ENCODE measurements at regions not wholly inside any gene's neighbourhood (a gene's known extent, or its start where the extent isn't known, plus 50 kb on each side); places are given as distances from the start of the nearest gene placed in this dataset.
"Not testable (repeated sequence)": the region's sequence is repeated elsewhere in the genome, so short reads cannot be mapped to it uniquely, and the experiment has no call there.

DNA sequence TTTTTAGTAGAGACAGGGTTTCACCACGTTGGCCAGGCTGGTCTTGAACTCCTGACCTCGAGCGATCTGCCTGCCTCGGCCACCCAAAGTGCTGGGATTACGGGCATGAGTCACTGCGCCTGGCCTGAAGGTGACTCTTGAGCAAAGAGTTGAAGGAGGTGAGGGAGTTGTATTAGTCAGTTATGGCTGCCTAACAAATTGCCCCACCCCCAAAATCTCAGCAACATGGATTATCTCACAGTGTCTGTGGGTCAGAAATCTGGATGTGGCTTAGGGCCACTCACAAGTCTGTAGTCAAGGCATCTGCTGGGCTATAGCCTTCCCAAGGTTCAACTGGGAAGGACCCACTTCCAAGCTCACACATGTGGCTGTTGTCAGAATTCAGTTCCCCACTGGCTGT lies 52.8 kb upstream of the ADGRE5 start:
- no peak for DNase-seq

DNA sequence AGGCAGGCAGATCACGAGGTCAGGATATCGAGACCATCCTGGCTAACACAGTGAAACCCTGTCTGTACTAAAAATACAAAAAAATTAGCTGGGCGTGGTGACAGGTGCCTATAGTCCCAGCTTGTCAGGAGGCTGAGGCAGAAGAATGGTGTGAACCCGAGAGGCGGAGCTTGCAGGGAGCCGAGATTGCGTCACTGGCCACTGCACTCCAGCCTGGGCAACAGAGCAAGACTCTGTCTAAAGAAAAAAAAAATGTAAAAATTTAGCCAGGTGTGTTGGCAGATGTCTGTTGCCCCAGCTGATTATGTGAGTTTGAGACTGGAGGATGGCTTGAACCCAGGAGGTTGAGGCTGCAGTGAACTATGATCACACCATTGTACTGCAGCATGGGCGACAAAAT lies 54.2 kb upstream of the ADGRE5 start:
- H3K27me3 Mint-ChIP-seq (ENCODE audit: low read depth); H3K4me3 Mint-ChIP-seq; DNase-seq; H3K9me3 Mint-ChIP-seq; H3K27ac Mint-ChIP-seq; H3K36me3 Mint-ChIP-seq (ENCODE audit: low read depth); H3K4me1 Mint-ChIP-seq (ENCODE audit: low read depth); intact Hi-C loops (cut with micrococcal nuclease): not testable (repeated sequence)
- CTCF ChIA-PET: interaction anchor here (0.5 to 0.6 kb wide), 2 partner anchors 28 to 56 kb away, joined by 3 read pairs; no protein-coding TSS in a partner anchor

More for the DNA sequence above, 52.8 kb upstream of the ADGRE5 start:
- no peak overlapping the region for H3K27ac Mint-ChIP-seq
- no peak overlapping the region for H3K4me3 Mint-ChIP-seq
- intact Hi-C loops (cut with micrococcal nuclease): no loop called here
- no peaks in the 10 kb centered on the region for H3K36me3 Mint-ChIP-seq (ENCODE audit: low read depth)
- H3K27me3 Mint-ChIP-seq (ENCODE audit: low read depth): no peaks in the 10 kb centered on the region
- CTCF ChIA-PET: no interaction called here
- no peaks in the 10 kb centered on the region for H3K9me3 Mint-ChIP-seq
- H3K4me1 Mint-ChIP-seq (ENCODE audit: low read depth): peaks cover 2% of the 10 kb centered on the region

DNA sequence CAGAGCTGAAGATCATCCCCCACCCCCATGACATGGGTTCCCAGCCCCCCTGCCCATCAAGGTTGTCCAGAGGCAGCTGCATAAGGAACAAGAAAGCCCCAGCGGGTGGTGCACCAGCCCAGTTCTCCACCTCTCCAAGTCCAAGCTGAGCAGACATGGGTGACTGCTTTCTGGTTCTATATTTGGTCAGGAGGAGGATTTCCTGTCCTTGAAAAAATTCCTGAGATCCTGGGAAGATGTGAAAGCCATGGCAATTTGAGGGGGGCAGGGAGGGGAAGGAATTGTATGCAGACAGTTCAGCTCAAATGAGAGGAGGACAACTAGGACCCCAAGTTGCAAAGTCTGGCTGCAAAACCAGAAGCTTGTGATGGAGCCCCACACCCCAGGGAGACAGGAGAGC lies 55.4 kb upstream of the ADGRE5 start:
- CTCF ChIA-PET: no interaction called here
- H3K27ac Mint-ChIP-seq: no peak overlapping the region
- no peaks in the 10 kb centered on the region for H3K27me3 Mint-ChIP-seq (ENCODE audit: low read depth)
- intact Hi-C loops (cut with micrococcal nuclease): no loop called here
- H3K4me3 Mint-ChIP-seq: no peak overlapping the region
- no peaks in the 10 kb centered on the region for H3K9me3 Mint-ChIP-seq
- H3K36me3 Mint-ChIP-seq (ENCODE audit: low read depth): no peaks in the 10 kb centered on the region
- H3K4me1 Mint-ChIP-seq (ENCODE audit: low read depth): no peaks in the 10 kb centered on the region
- DNase-seq: no peak

- DNase-seq: no peak
- Mint-ChIP-seq H3K36me3 (ENCODE audit: low read depth) (no peaks in the 10 kb centered on the region), H3K27me3 (ENCODE audit: low read depth) (no peaks in the 10 kb centered on the region), H3K4me3 (no peak overlapping the region), H3K9me3 (no peaks in the 10 kb centered on the region), H3K4me1 (ENCODE audit: low read depth) (no peaks in the 10 kb centered on the region), H3K27ac (no peak overlapping the region)
- intact Hi-C loops (cut with micrococcal nuclease): no loop called here
- CTCF ChIA-PET: interaction anchor here (1.3 kb wide), 1 partner anchor 107 kb away, joined by 3 read pairs; no protein-coding TSS in a partner anchor
Measured at GRCh38 chr19:14325134-14325533, 56.1 kb upstream of the ADGRE5 start.

- CTCF ChIA-PET: interaction anchor here (1.0 kb wide), 1 partner anchor 25 kb away, joined by 4 read pairs; no protein-coding TSS in a partner anchor
- Mint-ChIP-seq H3K27ac (no peak overlapping the region), H3K9me3 (no peaks in the 10 kb centered on the region), H3K27me3 (ENCODE audit: low read depth) (no peaks in the 10 kb centered on the region), H3K36me3 (ENCODE audit: low read depth) (no peaks in the 10 kb centered on the region), H3K4me3 (no peak overlapping the region), H3K4me1 (ENCODE audit: low read depth) (no peaks in the 10 kb centered on the region)
- intact Hi-C loops (cut with micrococcal nuclease): no loop called here
- no peak for DNase-seq
Measured at GRCh38 chr19:14322889-14323463, 58.3 kb upstream of the ADGRE5 start.

- Mint-ChIP-seq H3K27me3 (ENCODE audit: low read depth) (no peaks in the 10 kb centered on the region), H3K4me1 (ENCODE audit: low read depth) (no peaks in the 10 kb centered on the region), H3K4me3 (no peak overlapping the region), H3K27ac (no peak overlapping the region), H3K9me3 (no peaks in the 10 kb centered on the region), H3K36me3 (ENCODE audit: low read depth) (no peaks in the 10 kb centered on the region)
- CTCF ChIA-PET: interaction anchor here (0.6 to 1.5 kb wide), 3 partner anchors 35 to 183 kb away, joined by 3 read pairs; no protein-coding TSS in a partner anchor
- DNase-seq: no peak
- intact Hi-C loops (cut with micrococcal nuclease): no loop called here
Measured at GRCh38 chr19:14320253-14320652, 61.0 kb upstream of the ADGRE5 start.

- DNase-seq; intact Hi-C loops (cut with micrococcal nuclease); H3K4me3 Mint-ChIP-seq; H3K27me3 Mint-ChIP-seq (ENCODE audit: low read depth); H3K9me3 Mint-ChIP-seq; H3K4me1 Mint-ChIP-seq (ENCODE audit: low read depth); H3K27ac Mint-ChIP-seq; H3K36me3 Mint-ChIP-seq (ENCODE audit: low read depth): not testable (repeated sequence)
- CTCF ChIA-PET: interaction anchor here (0.6 to 1.5 kb wide), 2 partner anchors 35 to 183 kb away, joined by 3 read pairs; no protein-coding TSS in a partner anchor
Measured at GRCh38 chr19:14319720-14320119, 61.5 kb upstream of the ADGRE5 start.

GRCh38 chr19:14318873-14319272 lies 62.4 kb upstream of the ADGRE5 start:
- CTCF ChIA-PET: interaction anchor here (0.7 to 1.5 kb wide), 2 partner anchors 120 to 182 kb away, joined by 3 to 4 read pairs; no protein-coding TSS in a partner anchor
- intact Hi-C loops (cut with micrococcal nuclease): no loop called here
- H3K36me3 Mint-ChIP-seq (ENCODE audit: low read depth): no peaks in the 10 kb centered on the region
- no peaks in the 10 kb centered on the region for H3K4me1 Mint-ChIP-seq (ENCODE audit: low read depth)
- H3K9me3 Mint-ChIP-seq: no peaks in the 10 kb centered on the region
- no peaks in the 10 kb centered on the region for H3K27me3 Mint-ChIP-seq (ENCODE audit: low read depth)
- H3K4me3 Mint-ChIP-seq: no peak overlapping the region
- H3K27ac Mint-ChIP-seq: no peak overlapping the region
- DNase-seq: peak; percentile 36

DNA sequence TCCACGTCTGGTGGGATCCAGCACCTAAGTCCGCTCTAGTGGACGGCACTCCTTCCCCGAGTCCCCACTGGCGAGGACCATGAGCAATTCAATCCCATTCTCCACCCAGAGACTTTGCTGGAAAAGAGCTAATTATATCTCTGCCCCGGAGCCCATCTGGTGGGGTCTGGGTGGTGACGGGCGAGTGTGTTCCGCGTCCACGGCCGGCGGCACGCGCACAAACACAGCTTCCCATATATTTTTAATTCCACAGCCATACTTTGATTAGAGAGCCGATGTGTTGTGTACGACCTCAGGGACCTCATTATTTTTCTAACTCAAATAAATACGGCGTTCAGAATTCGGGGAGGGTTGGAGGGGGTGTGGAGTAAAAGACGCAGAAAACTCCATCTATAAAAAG lies 64.1 kb upstream of the ADGRE5 start:
- Mint-ChIP-seq H3K9me3 (no peaks in the 10 kb centered on the region), H3K36me3 (ENCODE audit: low read depth) (no peaks in the 10 kb centered on the region), H3K27me3 (ENCODE audit: low read depth) (no peaks in the 10 kb centered on the region), H3K4me3 (no peak overlapping the region), H3K27ac (no peak overlapping the region), H3K4me1 (ENCODE audit: low read depth) (no peaks in the 10 kb centered on the region)
- intact Hi-C loops (cut with micrococcal nuclease): no loop called here
- CTCF ChIA-PET: interaction anchor here (2.0 kb wide), 1 partner anchor 31 kb away, joined by 7 read pairs; no protein-coding TSS in a partner anchor
- DNase-seq: no peak

GRCh38 chr19:14315433-14315832 lies 65.8 kb upstream of the ADGRE5 start:
- H3K4me1 Mint-ChIP-seq (ENCODE audit: low read depth): no peaks in the 10 kb centered on the region
- intact Hi-C loops (cut with micrococcal nuclease): no loop called here
- H3K9me3 Mint-ChIP-seq: no peaks in the 10 kb centered on the region
- CTCF ChIA-PET: interaction anchor here (0.7 kb wide), 1 partner anchor 91 kb away, joined by 4 read pairs; no protein-coding TSS in a partner anchor
- no peak overlapping the region for H3K4me3 Mint-ChIP-seq
- H3K27me3 Mint-ChIP-seq (ENCODE audit: low read depth): no peaks in the 10 kb centered on the region
- no peak overlapping the region for H3K27ac Mint-ChIP-seq
- H3K36me3 Mint-ChIP-seq (ENCODE audit: low read depth): no peaks in the 10 kb centered on the region
- no peak for DNase-seq

GRCh38 chr19:14310055-14310454 lies 71.2 kb upstream of the ADGRE5 start:
- Mint-ChIP-seq H3K4me3 (no peak overlapping the region), H3K27ac (no peak overlapping the region), H3K36me3 (ENCODE audit: low read depth) (no peaks in the 10 kb centered on the region), H3K4me1 (ENCODE audit: low read depth) (peaks cover 5% of the 10 kb centered on the region), H3K27me3 (ENCODE audit: low read depth) (no peaks in the 10 kb centered on the region), H3K9me3 (no peaks in the 10 kb centered on the region)
- intact Hi-C loops (cut with micrococcal nuclease): no loop called here
- no peak for DNase-seq
- CTCF ChIA-PET: no interaction called here

DNA sequence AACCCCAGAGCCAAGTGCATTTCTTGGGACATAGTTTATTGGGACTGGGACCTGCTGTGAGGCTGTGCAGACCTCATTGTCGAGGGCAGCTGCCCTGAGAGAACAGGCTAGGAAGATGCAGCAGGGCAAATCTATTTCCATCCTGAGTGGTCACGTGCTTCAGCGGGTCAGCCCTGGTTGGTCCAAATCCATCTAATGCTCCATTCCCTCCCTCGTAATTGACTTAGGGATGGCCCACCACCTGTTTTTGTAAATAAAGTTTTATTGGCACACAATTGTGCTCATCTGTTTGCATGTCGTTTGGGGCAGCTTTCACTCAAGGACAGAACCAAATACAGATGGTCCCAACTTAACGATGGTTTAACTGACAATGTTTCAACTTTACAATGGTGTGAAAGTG lies 75.5 kb upstream of the ADGRE5 start:
- no peak overlapping the region for H3K27ac Mint-ChIP-seq
- CTCF ChIA-PET: interaction anchor here (0.8 to 1.0 kb wide), 2 partner anchors 17 to 43 kb away, joined by 3 read pairs; no protein-coding TSS in a partner anchor

DNA sequence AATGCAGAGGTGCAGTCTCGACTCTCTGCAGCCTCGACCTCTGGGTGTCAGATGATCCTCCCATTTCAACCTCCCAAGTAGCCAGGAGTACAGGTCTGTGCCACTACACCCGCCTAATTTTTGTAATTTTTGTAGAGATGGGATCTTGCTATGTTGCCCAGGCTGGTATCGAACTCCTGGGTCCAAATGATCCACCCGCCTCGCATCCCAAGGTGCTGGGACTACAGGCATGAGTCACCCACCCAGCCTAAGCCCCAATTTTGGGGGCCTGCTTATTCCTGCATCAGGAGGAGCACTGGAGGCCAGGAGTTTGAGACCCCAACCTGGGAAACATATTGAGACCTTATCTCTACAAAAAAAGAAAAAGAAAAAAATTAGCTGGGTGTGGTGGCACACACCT lies 80.1 kb upstream of the ADGRE5 start:
- CTCF ChIA-PET: interaction anchor here (1.0 to 1.9 kb wide), 2 partner anchors 12 to 46 kb away, joined by 5 read pairs; no protein-coding TSS in a partner anchor
- intact Hi-C loops (cut with micrococcal nuclease): no loop called here
- no peaks in the 10 kb centered on the region for H3K4me1 Mint-ChIP-seq (ENCODE audit: low read depth)
- no peaks in the 10 kb centered on the region for H3K27me3 Mint-ChIP-seq (ENCODE audit: low read depth)
- no peaks in the 10 kb centered on the region for H3K36me3 Mint-ChIP-seq (ENCODE audit: low read depth)
- no peak for DNase-seq
- H3K9me3 Mint-ChIP-seq: no peaks in the 10 kb centered on the region
- no peak overlapping the region for H3K4me3 Mint-ChIP-seq
- H3K27ac Mint-ChIP-seq: no peak overlapping the region

More for the DNA sequence above, 75.5 kb upstream of the ADGRE5 start:
- intact Hi-C loops (cut with micrococcal nuclease): no loop called here
- Mint-ChIP-seq H3K27me3 (ENCODE audit: low read depth) (no peaks in the 10 kb centered on the region), H3K9me3 (no peaks in the 10 kb centered on the region), H3K36me3 (ENCODE audit: low read depth) (no peaks in the 10 kb centered on the region), H3K4me1 (ENCODE audit: low read depth) (peaks cover 5% of the 10 kb centered on the region), H3K4me3 (no peak overlapping the region)
- DNase-seq: no peak
